HEK293 (cell line): ENCODE measurements at regions not wholly inside any gene's neighbourhood (a gene's known extent, or its start where the extent isn't known, plus 50 kb on each side); places are given as distances from the start of the nearest gene placed in this dataset.

ENCODE experiments used
- CTCF ChIA-PET: fragments of 350-600 bp; formaldehyde crosslinking; extraction: SDS; loops from one replicate; lab custom pipeline; 2021; ENCODE audit warnings: antibody characterized with exemption; lab: Yijun Ruan, JAX
- POLR2A ChIA-PET: fragments of 300-600 bp; formaldehyde crosslinking; extraction: SDS; loops from one replicate; lab custom pipeline; 2020; ENCODE audit warnings: antibody characterized with exemption, inconsistent platforms; lab: Yijun Ruan, JAX
- H3K27ac ChIP-seq: fragments of 200-500 bp; sonication (Bioruptor generic); 2 replicates; pipeline ENCODE4 v1.5.1; 2014; ENCODE audit warnings: low read depth, low read length, control low read depth, inconsistent platforms; ENCODE audit errors: extremely low read depth
- H3K36me3 ChIP-seq, 2 experiments: fragments of 200-500 bp in 1 of 2; sonication (Bioruptor generic) in 1 of 2; 1 replicate in 1 of 2; 2 replicates in 1 of 2; pipeline ENCODE4 v1.5.1; 2014 to 2017; ENCODE audit warnings: inconsistent platforms in 2 of 2, low read length in 2 of 2; ENCODE audit not compliant: control insufficient read depth in 2 of 2, insufficient read depth in 1 of 2
- H3K4me1 ChIP-seq: fragments of 200-500 bp; sonication (Bioruptor generic); 2 replicates; pipeline ENCODE4 v1.5.1; 2014; ENCODE audit warnings: mild to moderate bottlenecking, low read length, inconsistent platforms; ENCODE audit not compliant: control insufficient read depth, insufficient read depth
- H3K4me3 ChIP-seq: 2 replicates; pipeline ENCODE4 v1.5.1; 2011; ENCODE audit warnings: low read depth, mild to moderate bottlenecking, control low read depth, low read length, moderate library complexity
- H3K9me3 ChIP-seq: fragments of 200-500 bp; sonication (Bioruptor generic); 2 replicates; pipeline ENCODE4 v1.5.1; 2014; ENCODE audit warnings: low read depth, low read length, inconsistent platforms; ENCODE audit not compliant: control insufficient read depth, insufficient read depth
- BCL11B ChIP-seq: fragments of 450-650 bp; formaldehyde crosslinking; IDR thresholded peaks from 2 replicates; pipeline ENCODE4 v1.5.1; 2016; ENCODE audit warnings: low read depth, missing biosample characterization, missing genetic modification characterization
- IKZF3 ChIP-seq: fragments of 450-650 bp; IDR thresholded peaks from 2 replicates; pipeline ENCODE4 v1.5.0; 2018; ENCODE audit warnings: missing biosample characterization, mild to moderate bottlenecking, missing genetic modification characterization, moderate library complexity
- KLF7 ChIP-seq: fragments of 450-650 bp; formaldehyde crosslinking; IDR thresholded peaks from 2 replicates; pipeline ENCODE4 v1.5.1; 2016; ENCODE audit warnings: missing biosample characterization, missing genetic modification characterization, borderline replicate concordance
- ZNF132 ChIP-seq: fragments of 450-650 bp; formaldehyde crosslinking; IDR thresholded peaks from 2 replicates; pipeline ENCODE4 v1.5.1; 2017; ENCODE audit warnings: missing biosample characterization, missing genetic modification characterization, borderline replicate concordance
- ZNF133 ChIP-seq: fragments of 450-650 bp; formaldehyde crosslinking; IDR thresholded peaks from 2 replicates; pipeline ENCODE4 v1.5.1; 2016; ENCODE audit warnings: missing biosample characterization, missing genetic modification characterization
- ZNF146 ChIP-seq: fragments of 450-650 bp; formaldehyde crosslinking; IDR thresholded peaks from 2 replicates; pipeline ENCODE4 v1.5.1; 2016; ENCODE audit warnings: missing biosample characterization, missing genetic modification characterization
- ZNF239 ChIP-seq: fragments of 450-650 bp; formaldehyde crosslinking; IDR thresholded peaks from 2 replicates; pipeline ENCODE4 v1.5.1; 2016; ENCODE audit warnings: missing biosample characterization, missing genetic modification characterization
- ZNF274 ChIP-seq, 2 experiments: fragments of 200-500 bp in 1 of 2; fragments of 450-650 bp in 1 of 2; sonication (Bioruptor generic) in 1 of 2; formaldehyde crosslinking in 1 of 2; IDR thresholded peaks; 2 replicates each; pipeline versions ENCODE4 v1.5.1 to v1.6.1; 2014 to 2016; ENCODE audit warnings: borderline replicate concordance in 1 of 2, inconsistent platforms in 1 of 2, low read length in 1 of 2, missing biosample characterization in 1 of 2, missing genetic modification characterization in 1 of 2
- ZNF510 ChIP-seq: fragments of 450-650 bp; formaldehyde crosslinking; IDR thresholded peaks from 2 replicates; pipeline ENCODE4 v1.5.1; 2018; ENCODE audit warnings: mild to moderate bottlenecking, missing genetic modification characterization, missing biosample characterization; ENCODE audit not compliant: insufficient replicate concordance
- ZNF529 ChIP-seq: fragments of 450-650 bp; formaldehyde crosslinking; IDR thresholded peaks from 2 replicates; pipeline ENCODE4 v1.5.1; 2017; ENCODE audit warnings: missing genetic modification characterization, missing biosample characterization; ENCODE audit not compliant: insufficient replicate concordance
- ZNF654 ChIP-seq: fragments of 450-650 bp; formaldehyde crosslinking; IDR thresholded peaks from 2 replicates; pipeline ENCODE4 v1.5.1; 2016; ENCODE audit warnings: low read depth, missing biosample characterization, missing genetic modification characterization
- ZNF701 ChIP-seq: fragments of 450-650 bp; formaldehyde crosslinking; IDR thresholded peaks from 2 replicates; pipeline ENCODE4 v1.5.1; 2016; ENCODE audit warnings: missing biosample characterization, missing genetic modification characterization
- ZSCAN16 ChIP-seq: fragments of 450-650 bp; formaldehyde crosslinking; IDR thresholded peaks from 2 replicates; pipeline ENCODE4 v1.5.1; 2016; ENCODE audit warnings: missing biosample characterization, missing genetic modification characterization
- ZSCAN30 ChIP-seq: fragments of 450-650 bp; IDR thresholded peaks from 2 replicates; pipeline ENCODE4 v1.5.1; 2018; ENCODE audit warnings: missing biosample characterization, mild to moderate bottlenecking, missing genetic modification characterization, moderate library complexity
- TF ChIP-seq, protein P1 (sequence below): fragments of 450-650 bp; IDR thresholded peaks from 2 replicates; pipeline ENCODE4 v1.5.1; 2018; ENCODE audit warnings: missing biosample characterization, mild to moderate bottlenecking, missing genetic modification characterization
- TF ChIP-seq, protein P2 (sequence below): fragments of 450-650 bp; formaldehyde crosslinking; IDR thresholded peaks from 2 replicates; pipeline ENCODE4 v1.5.1; 2016; ENCODE audit warnings: missing biosample characterization, missing genetic modification characterization, low read depth

DNA sequence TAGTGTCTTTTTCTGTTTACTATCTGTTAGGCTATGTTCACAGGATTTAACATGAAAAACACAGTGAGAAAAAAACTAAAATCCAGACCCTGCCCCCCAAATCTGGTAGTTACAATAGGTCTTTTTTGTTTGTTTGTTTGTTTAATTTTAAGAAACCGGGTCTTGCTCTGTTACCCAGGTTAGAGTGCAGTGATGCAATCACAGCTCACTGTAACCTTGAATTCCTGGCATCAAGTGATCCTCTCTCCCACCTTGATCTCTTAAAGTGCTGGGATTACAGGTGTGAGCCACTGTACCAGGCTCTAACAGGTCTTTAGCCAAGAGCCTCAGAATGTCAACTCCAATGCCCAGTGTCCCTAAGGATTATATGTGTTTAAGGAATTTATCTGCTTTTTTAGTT is 88.0 kb upstream of the GOLIM4 start (continued):
- TF ChIP-seq ZNF133 (tag by site-specific recombination) = no peak

DNA sequence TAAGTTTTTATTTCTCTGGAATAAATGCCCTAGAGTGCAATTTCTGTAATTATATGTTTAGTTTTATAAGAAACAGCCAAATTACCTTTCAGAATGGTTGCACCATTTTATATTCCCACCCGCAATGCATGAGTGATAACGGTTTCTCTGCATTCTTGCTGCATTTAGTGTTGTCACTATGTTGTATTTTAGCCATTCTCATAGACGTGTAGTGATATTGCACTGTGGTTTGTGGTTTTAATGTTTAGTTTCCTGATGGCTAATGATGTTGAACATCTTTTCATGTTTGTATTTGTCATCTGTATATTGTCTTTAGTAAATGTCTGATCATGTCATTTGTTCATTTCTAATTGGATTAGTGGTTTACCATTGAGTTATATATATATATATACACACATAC is 73.0 kb upstream of the GOLIM4 start:
- no peaks in the 10 kb centered on the region for H3K4me1 ChIP-seq
- TF ChIP-seq BCL11B (tag by site-specific recombination) (no peak), ZSCAN16 (no peak), ZNF529 (tag by site-specific recombination) (no peak), IKZF3 (tag by site-specific recombination) (no peak), KLF7 (tag by site-specific recombination) (no peak)
- TF ChIP-seq, protein P1, sequence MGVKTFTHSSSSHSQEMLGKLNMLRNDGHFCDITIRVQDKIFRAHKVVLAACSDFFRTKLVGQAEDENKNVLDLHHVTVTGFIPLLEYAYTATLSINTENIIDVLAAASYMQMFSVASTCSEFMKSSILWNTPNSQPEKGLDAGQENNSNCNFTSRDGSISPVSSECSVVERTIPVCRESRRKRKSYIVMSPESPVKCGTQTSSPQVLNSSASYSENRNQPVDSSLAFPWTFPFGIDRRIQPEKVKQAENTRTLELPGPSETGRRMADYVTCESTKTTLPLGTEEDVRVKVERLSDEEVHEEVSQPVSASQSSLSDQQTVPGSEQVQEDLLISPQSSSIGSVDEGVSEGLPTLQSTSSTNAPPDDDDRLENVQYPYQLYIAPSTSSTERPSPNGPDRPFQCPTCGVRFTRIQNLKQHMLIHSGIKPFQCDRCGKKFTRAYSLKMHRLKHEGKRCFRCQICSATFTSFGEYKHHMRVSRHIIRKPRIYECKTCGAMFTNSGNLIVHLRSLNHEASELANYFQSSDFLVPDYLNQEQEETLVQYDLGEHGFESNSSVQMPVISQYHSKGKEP (tag by site-specific recombination) = 0 out of 2 replicates have a peak, but pooled peaks have one; percentile 13
- TF ChIP-seq, protein P2, sequence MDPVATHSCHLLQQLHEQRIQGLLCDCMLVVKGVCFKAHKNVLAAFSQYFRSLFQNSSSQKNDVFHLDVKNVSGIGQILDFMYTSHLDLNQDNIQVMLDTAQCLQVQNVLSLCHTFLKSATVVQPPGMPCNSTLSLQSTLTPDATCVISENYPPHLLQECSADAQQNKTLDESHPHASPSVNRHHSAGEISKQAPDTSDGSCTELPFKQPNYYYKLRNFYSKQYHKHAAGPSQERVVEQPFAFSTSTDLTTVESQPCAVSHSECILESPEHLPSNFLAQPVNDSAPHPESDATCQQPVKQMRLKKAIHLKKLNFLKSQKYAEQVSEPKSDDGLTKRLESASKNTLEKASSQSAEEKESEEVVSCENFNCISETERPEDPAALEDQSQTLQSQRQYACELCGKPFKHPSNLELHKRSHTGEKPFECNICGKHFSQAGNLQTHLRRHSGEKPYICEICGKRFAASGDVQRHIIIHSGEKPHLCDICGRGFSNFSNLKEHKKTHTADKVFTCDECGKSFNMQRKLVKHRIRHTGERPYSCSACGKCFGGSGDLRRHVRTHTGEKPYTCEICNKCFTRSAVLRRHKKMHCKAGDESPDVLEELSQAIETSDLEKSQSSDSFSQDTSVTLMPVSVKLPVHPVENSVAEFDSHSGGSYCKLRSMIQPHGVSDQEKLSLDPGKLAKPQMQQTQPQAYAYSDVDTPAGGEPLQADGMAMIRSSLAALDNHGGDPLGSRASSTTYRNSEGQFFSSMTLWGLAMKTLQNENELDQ (tag by site-specific recombination) = no peak
- TF ChIP-seq, all 188 proteins: peak for 1
- no peak overlapping the region for H3K27ac ChIP-seq
- ChIA-PET POLR2A (no interaction called here), CTCF (interaction anchor here (0.6 to 4.6 kb wide), 4 partner anchors 122 to 721 kb away, joined by 3 to 67 read pairs (median 4); no protein-coding TSS in a partner anchor)
- no peaks in the 10 kb centered on the region for H3K36me3 ChIP-seq
- no peak overlapping the region for H3K4me3 ChIP-seq
- no peaks in the 10 kb centered on the region for H3K9me3 ChIP-seq

DNA sequence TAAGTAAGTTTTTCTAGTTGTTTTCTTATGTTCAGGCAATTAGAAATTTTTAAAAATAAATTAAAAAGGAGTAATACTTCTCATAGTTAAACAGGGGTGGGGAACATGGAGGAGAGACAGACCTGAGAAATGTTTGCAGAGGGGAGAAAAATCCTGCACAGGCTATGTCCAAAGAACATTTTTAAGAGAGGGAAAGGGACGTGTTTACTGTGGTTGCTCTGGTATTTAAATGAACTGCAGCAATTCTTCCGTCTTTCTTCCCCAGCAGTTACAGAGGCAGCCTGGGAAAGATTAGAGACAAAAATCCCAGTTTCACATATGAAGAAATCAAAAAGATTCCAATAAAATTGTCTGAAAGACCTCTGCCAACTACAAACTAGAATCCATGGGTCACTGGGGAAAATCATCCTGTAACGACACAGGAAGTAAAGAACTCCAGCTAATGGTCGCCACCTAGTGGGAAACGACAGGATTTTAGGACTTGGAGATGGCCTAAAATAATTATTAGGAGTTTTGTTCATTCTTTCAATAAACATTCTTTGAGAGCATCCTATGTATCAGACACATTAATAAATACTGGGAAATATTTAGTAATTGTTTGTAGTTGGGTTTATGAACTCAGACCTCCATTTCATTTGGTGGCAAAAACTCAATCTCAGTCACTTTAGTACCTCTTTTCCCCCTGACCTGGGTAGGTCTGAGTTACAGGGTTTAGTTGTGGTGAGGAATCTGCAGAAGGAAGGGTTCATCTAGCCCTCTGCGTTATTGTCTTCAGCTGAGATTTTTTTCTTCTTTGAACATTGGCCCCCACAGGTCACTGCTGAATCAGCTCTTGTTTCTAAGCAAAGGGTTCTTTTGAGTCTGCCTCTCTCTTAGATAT is 69.9 kb upstream of the GOLIM4 start:
- no peaks in the 10 kb centered on the region for H3K4me1 ChIP-seq
- H3K9me3 ChIP-seq = no peaks in the 10 kb centered on the region
- CTCF ChIA-PET = interaction anchor here (0.6 to 4.6 kb wide), 18 partner anchors 9 to 1511 kb away, joined by 3 to 67 read pairs (median 4); no protein-coding TSS in a partner anchor
- H3K27ac ChIP-seq = no peak overlapping the region
- no peaks in the 10 kb centered on the region for H3K36me3 ChIP-seq
- no peak overlapping the region for H3K4me3 ChIP-seq
- TF ChIP-seq ZSCAN30 (tag by site-specific recombination) (0 out of 2 replicates have a peak, but pooled peaks have one; percentile 16), ZNF274 (IDR thresholded peaks at IDR 0.05; ENCODE audit: low read length) (no peak), ZNF274 (tag by site-specific recombination; IDR thresholded peaks at IDR 0.05; ENCODE audit: borderline replicate concordance) (no peak), ZNF132 (no peak), ZNF510 (tag by site-specific recombination) (no peak), ZNF239 (no peak), ZNF146 (no peak), ZNF701 (tag by site-specific recombination) (no peak), ZNF654 (tag by site-specific recombination) (peak; percentile 79)
- POLR2A ChIA-PET = no interaction called here
